Vagina (tissue), 2 donors: ENCODE measurements at regions not wholly inside any gene's neighbourhood (a gene's known extent, or its start where the extent isn't known, plus 50 kb on each side); places are given as distances from the start of the nearest gene placed in this dataset.

Experiments
- DNase-seq, 2 donors: peaks; one replicate each; pipeline ENCODE4 v3.0.0-alpha.2; 2017; ENCODE audit errors: extremely low spot score in 2 of 2
- H3K27ac ChIP-seq: fragments of 200-600 bp; sonication (generic); one replicate; pipeline ENCODE4 v1.5.1; 2019
- H3K27me3 ChIP-seq: fragments of 200-600 bp; sonication (generic); one replicate; pipeline ENCODE4 v1.5.1; 2019
- H3K36me3 ChIP-seq, 2 donors: fragments of 200-600 bp; sonication (generic); one replicate each; pipeline ENCODE4 v1.5.1; 2017 to 2019
- H3K4me1 ChIP-seq: fragments of 200-600 bp; sonication (generic); one replicate; pipeline ENCODE4 v1.5.1; 2019
- H3K4me3 ChIP-seq, 2 donors: fragments of 200-600 bp; sonication (generic); 1 replicate in 1 of 2; 2 replicates in 1 of 2; pipeline ENCODE4 v1.5.1; 2016 to 2019
- H3K9me3 ChIP-seq: fragments of 200-600 bp; sonication (generic); one replicate; pipeline ENCODE4 v1.5.1; 2019
- POLR2A ChIP-seq, 2 donors: fragments of 450-650 bp; IDR thresholded peaks; one replicate each; pipeline ENCODE4 v1.6.1; 2017; ENCODE audit warnings: antibody characterized with exemption in 2 of 2, mild to moderate bottlenecking in 2 of 2, moderate library complexity in 2 of 2
- POLR2AphosphoS5 ChIP-seq, 2 donors: sonication (generic); formaldehyde crosslinking; IDR thresholded peaks; one replicate each; pipeline ENCODE4 v1.9.0; 2017; ENCODE audit warnings: antibody characterized with exemption in 2 of 2, mild to moderate bottlenecking in 2 of 2, low read depth in 1 of 2; ENCODE audit not compliant: insufficient read depth in 1 of 2
- intact Hi-C: fragments of 100-400 bp; cut with DNase I; formaldehyde crosslinking; loops from one replicate; pipeline ENCODE4 v1.15.1; 2023
- TF ChIP-seq, protein P1 (sequence below), 3 experiments: fragments of 450-650 bp in 2 of 3; fragments of 200-600 bp in 1 of 3; sonication (generic) in 1 of 3; IDR thresholded peaks; one replicate each; pipeline ENCODE4 v1.5.1; 2017 to 2019; ENCODE audit warnings: antibody characterized with exemption in 3 of 3, mild to moderate bottlenecking in 2 of 3, moderate library complexity in 2 of 3

DNA sequence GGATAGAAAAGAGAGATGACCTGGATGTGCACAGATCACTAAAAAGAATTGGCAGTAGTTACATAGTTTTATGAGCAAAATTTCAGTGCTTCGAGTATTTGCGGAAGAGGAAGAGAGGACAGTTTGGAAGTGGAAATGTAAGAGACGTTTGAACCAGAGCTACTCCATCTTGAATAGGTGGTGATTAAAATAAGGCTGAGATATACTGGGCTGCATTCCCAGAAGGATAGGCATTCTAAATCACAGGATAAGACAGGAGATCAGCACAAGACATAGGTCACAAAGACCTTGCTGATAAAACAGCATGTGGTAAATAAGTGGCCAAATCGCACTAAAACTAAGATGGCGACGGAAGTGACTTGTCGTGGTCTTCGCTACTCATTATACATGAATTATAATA is 453.3 kb downstream of the COL11A1 start:
- H3K9me3 ChIP-seq, result no peaks in the 10 kb centered on the region
- H3K27ac ChIP-seq, result no peak overlapping the region
- TF ChIP-seq POLR2A (IDR thresholded peaks at IDR 0.05) (no peak), POLR2AphosphoS5 (IDR thresholded peaks at IDR 0.05; ENCODE audit: insufficient read depth in 1 of 2, low read depth in 1 of 2) (no peak)
- TF ChIP-seq, protein P1, sequence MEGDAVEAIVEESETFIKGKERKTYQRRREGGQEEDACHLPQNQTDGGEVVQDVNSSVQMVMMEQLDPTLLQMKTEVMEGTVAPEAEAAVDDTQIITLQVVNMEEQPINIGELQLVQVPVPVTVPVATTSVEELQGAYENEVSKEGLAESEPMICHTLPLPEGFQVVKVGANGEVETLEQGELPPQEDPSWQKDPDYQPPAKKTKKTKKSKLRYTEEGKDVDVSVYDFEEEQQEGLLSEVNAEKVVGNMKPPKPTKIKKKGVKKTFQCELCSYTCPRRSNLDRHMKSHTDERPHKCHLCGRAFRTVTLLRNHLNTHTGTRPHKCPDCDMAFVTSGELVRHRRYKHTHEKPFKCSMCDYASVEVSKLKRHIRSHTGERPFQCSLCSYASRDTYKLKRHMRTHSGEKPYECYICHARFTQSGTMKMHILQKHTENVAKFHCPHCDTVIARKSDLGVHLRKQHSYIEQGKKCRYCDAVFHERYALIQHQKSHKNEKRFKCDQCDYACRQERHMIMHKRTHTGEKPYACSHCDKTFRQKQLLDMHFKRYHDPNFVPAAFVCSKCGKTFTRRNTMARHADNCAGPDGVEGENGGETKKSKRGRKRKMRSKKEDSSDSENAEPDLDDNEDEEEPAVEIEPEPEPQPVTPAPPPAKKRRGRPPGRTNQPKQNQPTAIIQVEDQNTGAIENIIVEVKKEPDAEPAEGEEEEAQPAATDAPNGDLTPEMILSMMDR (IDR thresholded peaks at IDR 0.05), result no peak
- no peaks in the 10 kb centered on the region for H3K36me3 ChIP-seq
- H3K4me3 ChIP-seq, result no peak overlapping the region
- intact Hi-C loops, result no loop called here
- no peaks in the 10 kb centered on the region for H3K4me1 ChIP-seq
- no peak for DNase-seq
- H3K27me3 ChIP-seq, result no peaks in the 10 kb centered on the region

DNA sequence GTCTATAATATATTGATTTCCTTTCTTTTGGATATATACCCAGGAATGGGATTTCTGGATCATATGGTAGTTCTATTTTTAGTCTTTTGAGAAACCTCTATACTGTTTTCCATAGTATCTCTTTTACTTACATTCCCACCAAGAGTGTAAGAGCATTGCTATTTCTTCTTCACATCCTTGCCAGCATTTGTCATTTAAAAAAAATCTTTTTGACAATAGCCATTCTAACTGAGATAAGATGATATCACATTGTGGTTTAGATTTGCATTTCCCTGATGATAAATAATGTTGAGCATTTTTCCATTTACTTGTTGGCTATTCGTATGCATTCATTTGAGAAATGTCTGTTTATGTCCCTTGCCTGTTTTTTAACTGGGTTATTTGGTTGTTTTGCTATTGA is 467.4 kb downstream of the COL11A1 start:
- H3K4me1 ChIP-seq, result no peaks in the 10 kb centered on the region
- no peak for DNase-seq
- no peak for TF ChIP-seq POLR2AphosphoS5 (IDR thresholded peaks at IDR 0.05; ENCODE audit: insufficient read depth in 1 of 2, low read depth in 1 of 2)
- TF ChIP-seq, protein P1 (IDR thresholded peaks at IDR 0.05), result no peak
- TF ChIP-seq POLR2A (IDR thresholded peaks at IDR 0.05), result no peak
- H3K27me3 ChIP-seq, result no peaks in the 10 kb centered on the region
- H3K4me3 ChIP-seq, result no peak overlapping the region
- H3K9me3 ChIP-seq, result no peaks in the 10 kb centered on the region
- H3K27ac ChIP-seq, result no peak overlapping the region
- intact Hi-C loops, result loop anchor here (2.0 kb wide), 1 partner anchor 34 kb away; no protein-coding TSS in a partner anchor
- no peaks in the 10 kb centered on the region for H3K36me3 ChIP-seq

DNA sequence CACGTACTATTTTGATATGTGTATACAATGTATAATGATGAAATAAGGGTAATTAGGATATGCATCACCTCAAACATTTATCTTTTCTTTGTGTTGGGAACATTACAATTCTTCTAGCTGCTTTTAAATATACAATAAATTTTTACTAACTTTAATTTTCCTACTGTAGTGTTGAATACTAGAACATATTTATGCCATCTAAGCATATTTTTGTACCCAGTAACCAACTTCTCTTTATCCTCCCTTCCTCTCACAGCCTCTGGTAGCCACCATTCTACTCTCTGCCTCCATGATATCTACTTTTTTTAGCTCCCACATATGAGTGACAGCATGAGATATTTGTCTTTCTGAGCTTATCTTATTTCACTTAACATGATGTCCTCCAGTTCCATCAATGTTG is 468.0 kb downstream of the COL11A1 start:
- H3K27me3 ChIP-seq, result no peaks in the 10 kb centered on the region
- DNase-seq, result no peak
- TF ChIP-seq, protein P1 (IDR thresholded peaks at IDR 0.05), result no peak
- TF ChIP-seq POLR2A (IDR thresholded peaks at IDR 0.05) (no peak), POLR2AphosphoS5 (IDR thresholded peaks at IDR 0.05; ENCODE audit: insufficient read depth in 1 of 2, low read depth in 1 of 2) (no peak)

DNA sequence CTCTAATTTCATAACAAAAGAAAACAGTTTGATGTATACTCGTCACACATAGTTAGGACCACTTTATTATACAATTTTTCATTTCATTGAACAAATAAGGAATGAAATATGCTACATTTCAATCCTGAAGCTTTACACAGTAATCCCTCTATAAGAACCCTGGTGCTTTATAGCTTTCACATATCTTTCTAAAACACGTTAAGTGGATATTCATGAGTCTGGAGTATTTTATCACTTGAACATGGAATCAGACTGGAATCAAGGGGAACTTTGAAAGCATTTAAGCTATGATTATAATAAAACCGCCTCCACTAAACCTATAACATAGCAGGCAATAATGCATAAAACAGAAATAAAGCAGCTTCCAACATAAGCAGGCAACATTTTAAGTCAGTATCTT is 476.6 kb downstream of the COL11A1 start:
- H3K4me3 ChIP-seq, result no peak overlapping the region
- intact Hi-C loops, result no loop called here
- TF ChIP-seq POLR2AphosphoS5 (IDR thresholded peaks at IDR 0.05; ENCODE audit: insufficient read depth in 1 of 2, low read depth in 1 of 2), result no peak
- no peak for TF ChIP-seq POLR2A (IDR thresholded peaks at IDR 0.05)
- TF ChIP-seq, protein P1 (IDR thresholded peaks at IDR 0.05), result no peak
- no peak overlapping the region for H3K27ac ChIP-seq
- H3K36me3 ChIP-seq, result no peaks in the 10 kb centered on the region
- no peaks in the 10 kb centered on the region for H3K9me3 ChIP-seq
- H3K4me1 ChIP-seq, result peaks cover 7% of the 10 kb centered on the region
- no peak for DNase-seq
- H3K27me3 ChIP-seq, result no peaks in the 10 kb centered on the region

More for the DNA sequence above, 468.0 kb downstream of the COL11A1 start:
- H3K36me3 ChIP-seq, result no peaks in the 10 kb centered on the region
- H3K4me3 ChIP-seq, result no peak overlapping the region
- no peaks in the 10 kb centered on the region for H3K4me1 ChIP-seq
- intact Hi-C loops, result loop anchor here (2.0 kb wide), 1 partner anchor 34 kb away; no protein-coding TSS in a partner anchor
- H3K9me3 ChIP-seq, result no peaks in the 10 kb centered on the region
- H3K27ac ChIP-seq, result no peak overlapping the region

DNA sequence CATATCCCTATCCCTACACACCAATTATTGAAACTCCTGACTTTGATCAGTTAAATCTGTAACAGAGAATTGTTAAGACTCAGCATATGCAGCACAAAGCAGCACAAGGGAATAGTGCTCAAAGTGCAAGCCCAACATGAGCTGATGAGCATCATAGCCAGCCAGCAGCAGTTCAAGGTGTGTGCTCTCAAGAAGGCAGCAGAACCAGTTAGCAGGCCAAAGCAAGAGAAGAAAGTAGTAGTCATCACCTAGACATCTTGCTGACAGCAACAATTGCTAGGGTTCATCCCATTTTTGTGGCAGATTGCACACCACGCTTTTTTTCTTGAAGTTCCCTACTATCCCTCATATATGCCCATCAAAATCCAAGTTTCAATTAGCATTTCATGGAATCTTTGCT is 478.3 kb downstream of the COL11A1 start:
- H3K4me1 ChIP-seq, result peaks cover 7% of the 10 kb centered on the region
- DNase-seq, result no peak
- H3K4me3 ChIP-seq, result no peak overlapping the region
- no peak for TF ChIP-seq POLR2A (IDR thresholded peaks at IDR 0.05)
- TF ChIP-seq, protein P1 (IDR thresholded peaks at IDR 0.05), result no peak
- TF ChIP-seq POLR2AphosphoS5 (IDR thresholded peaks at IDR 0.05; ENCODE audit: insufficient read depth in 1 of 2, low read depth in 1 of 2), result no peak
- no peaks in the 10 kb centered on the region for H3K36me3 ChIP-seq
- H3K9me3 ChIP-seq, result no peaks in the 10 kb centered on the region
- H3K27ac ChIP-seq, result no peak overlapping the region
- intact Hi-C loops, result no loop called here
- H3K27me3 ChIP-seq, result no peaks in the 10 kb centered on the region
